ENCODE measurements at regions not wholly inside any gene's neighbourhood (a gene's known extent, or its start where the extent isn't known, plus 50 kb on each side); places are given as distances from the start of the nearest gene placed in this dataset.
A peak's percentile ranks its signal among the peaks of the same experiment; 100 is the strongest.

DNA sequence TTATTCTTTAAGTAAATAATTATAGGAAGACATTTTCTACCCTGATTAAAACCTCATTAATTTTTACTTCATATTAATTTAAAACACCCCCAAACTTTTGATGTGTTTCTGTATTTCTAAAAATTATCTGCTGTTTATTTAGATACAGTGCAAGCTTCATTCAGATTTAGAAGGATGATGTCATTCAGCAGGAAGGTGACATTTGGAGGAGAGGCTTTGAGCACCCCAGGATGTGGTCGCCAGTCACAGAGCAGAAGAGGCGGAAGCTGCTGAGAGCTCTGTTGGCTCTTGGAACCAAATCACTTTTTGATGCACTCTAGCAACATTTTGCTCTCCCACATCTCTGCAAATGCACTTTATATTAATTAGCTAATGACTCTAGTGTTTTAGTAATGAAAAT lies 233.9 kb upstream of the CACNA2D1 start:
- no peak for ATAC-seq (ENCODE audit: low FRiP score in 2 of 2)
- 26 to 52% methylated on average over 2 of the region's 2 CpGs for WGBS, 2 donors

DNA sequence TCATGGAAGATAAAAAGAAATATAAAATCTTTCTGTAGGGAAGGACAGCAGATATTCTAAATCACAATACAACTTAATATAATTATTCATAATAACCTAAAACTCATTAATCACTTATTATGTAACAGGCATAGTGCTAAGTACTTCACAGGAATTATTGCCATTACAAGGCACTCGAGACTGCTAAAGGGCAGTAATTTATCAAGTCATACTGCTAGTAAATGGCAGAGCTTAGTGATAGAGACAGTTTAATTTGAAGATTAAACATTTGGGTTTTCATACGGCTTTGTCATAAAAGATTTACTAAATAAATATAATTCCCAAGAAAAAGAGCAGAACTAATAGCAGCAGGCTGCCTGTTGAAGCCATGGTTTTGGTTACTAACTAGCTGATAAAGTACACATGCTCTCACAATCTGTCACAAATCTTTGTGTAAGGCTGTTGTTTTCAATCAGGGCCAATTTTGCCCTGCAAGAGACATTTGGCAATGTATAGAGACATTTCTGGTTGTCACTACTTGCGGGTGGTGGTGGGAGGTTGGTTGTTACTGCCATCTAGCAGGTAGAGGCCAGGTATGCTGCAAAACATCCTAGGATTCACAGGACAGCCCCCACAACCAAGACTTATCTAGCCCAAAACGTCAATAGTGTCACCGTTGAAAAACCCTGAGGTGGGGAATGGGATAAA lies 233.3 kb upstream of the CACNA2D1 start:
- DNase-seq, result no peak
- no peak for ATAC-seq (ENCODE audit: low FRiP score in 2 of 2)
- peaks cover 0 to 13% (median 4%) of the 10 kb centered on the region in 4 donors for H3K4me1 ChIP-seq
- 58 to 61% methylated on average over 5 of the region's 5 CpGs for WGBS, 2 donors
- H3K36me3 ChIP-seq, result no peaks in the 10 kb centered on the region
- no peaks in the 10 kb centered on the region for H3K27me3 ChIP-seq
- H3K4me3 ChIP-seq, result no peak overlapping the region
- H3K27ac ChIP-seq, result no peak overlapping the region
- H3K9me3 ChIP-seq, result no peaks in the 10 kb centered on the region
- TF ChIP-seq, protein P1, sequence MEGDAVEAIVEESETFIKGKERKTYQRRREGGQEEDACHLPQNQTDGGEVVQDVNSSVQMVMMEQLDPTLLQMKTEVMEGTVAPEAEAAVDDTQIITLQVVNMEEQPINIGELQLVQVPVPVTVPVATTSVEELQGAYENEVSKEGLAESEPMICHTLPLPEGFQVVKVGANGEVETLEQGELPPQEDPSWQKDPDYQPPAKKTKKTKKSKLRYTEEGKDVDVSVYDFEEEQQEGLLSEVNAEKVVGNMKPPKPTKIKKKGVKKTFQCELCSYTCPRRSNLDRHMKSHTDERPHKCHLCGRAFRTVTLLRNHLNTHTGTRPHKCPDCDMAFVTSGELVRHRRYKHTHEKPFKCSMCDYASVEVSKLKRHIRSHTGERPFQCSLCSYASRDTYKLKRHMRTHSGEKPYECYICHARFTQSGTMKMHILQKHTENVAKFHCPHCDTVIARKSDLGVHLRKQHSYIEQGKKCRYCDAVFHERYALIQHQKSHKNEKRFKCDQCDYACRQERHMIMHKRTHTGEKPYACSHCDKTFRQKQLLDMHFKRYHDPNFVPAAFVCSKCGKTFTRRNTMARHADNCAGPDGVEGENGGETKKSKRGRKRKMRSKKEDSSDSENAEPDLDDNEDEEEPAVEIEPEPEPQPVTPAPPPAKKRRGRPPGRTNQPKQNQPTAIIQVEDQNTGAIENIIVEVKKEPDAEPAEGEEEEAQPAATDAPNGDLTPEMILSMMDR (IDR thresholded peaks at IDR 0.05), result no peak
- TF ChIP-seq POLR2A (IDR thresholded peaks at IDR 0.05) (no peak), POLR2AphosphoS5 (IDR thresholded peaks at IDR 0.05) (no peak), EP300 (IDR thresholded peaks at IDR 0.05) (no peak)

More for the DNA sequence above, 233.9 kb upstream of the CACNA2D1 start:
- H3K9me3 ChIP-seq, result no peaks in the 10 kb centered on the region
- no peak overlapping the region for H3K4me3 ChIP-seq
- TF ChIP-seq, protein P1 (IDR thresholded peaks at IDR 0.05), result no peak
- TF ChIP-seq EP300 (IDR thresholded peaks at IDR 0.05) (no peak), POLR2AphosphoS5 (IDR thresholded peaks at IDR 0.05) (no peak), POLR2A (IDR thresholded peaks at IDR 0.05) (no peak)
- no peaks in the 10 kb centered on the region for H3K36me3 ChIP-seq
- peak in 1 of 2 donors; percentile 22 for DNase-seq
- no peak overlapping the region for H3K27ac ChIP-seq
- peaks cover 0 to 13% (median 4%) of the 10 kb centered on the region in 4 donors for H3K4me1 ChIP-seq
- H3K27me3 ChIP-seq, result no peaks in the 10 kb centered on the region

DNA sequence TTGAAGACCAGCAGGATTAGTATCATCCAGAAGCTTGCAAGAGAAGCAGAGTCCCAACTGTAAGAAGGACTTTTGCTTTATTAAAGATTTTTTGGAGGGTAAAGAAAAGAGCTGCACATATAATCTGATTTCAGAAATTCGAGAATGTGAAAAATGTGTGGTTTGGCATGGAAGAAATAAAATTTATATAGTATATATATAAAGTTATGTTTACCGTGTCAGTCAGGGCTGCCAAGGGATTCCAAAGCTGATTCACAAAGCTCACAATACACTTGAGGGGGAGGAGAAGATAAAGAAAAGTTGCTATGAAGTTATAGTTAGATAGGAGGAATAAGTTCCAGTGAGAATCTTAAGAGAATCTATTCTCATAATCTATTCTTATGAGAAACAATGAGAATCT lies 231.8 kb upstream of the CACNA2D1 start:
- no peaks in the 10 kb centered on the region for H3K36me3 ChIP-seq
- H3K9me3 ChIP-seq, result no peaks in the 10 kb centered on the region
- peaks cover 0 to 13% (median 4%) of the 10 kb centered on the region in 4 donors for H3K4me1 ChIP-seq
- ATAC-seq (ENCODE audit: low FRiP score in 2 of 2), result no peak
- 82 to 85% methylated on average over 2 of the region's 2 CpGs for WGBS, 2 donors
- no peak overlapping the region for H3K27ac ChIP-seq
- DNase-seq, result no peak
- TF ChIP-seq POLR2A (IDR thresholded peaks at IDR 0.05), result no peak
- no peak for TF ChIP-seq EP300 (IDR thresholded peaks at IDR 0.05)
- TF ChIP-seq, protein P1 (IDR thresholded peaks at IDR 0.05), result no peak
- no peak for TF ChIP-seq POLR2AphosphoS5 (IDR thresholded peaks at IDR 0.05)
- no peaks in the 10 kb centered on the region for H3K27me3 ChIP-seq
- H3K4me3 ChIP-seq, result no peak overlapping the region

GRCh38 chr7:82674268-82674667 lies 230.7 kb upstream of the CACNA2D1 start:
- DNase-seq, result no peak
- H3K9me3 ChIP-seq, result no peaks in the 10 kb centered on the region
- H3K27me3 ChIP-seq, result no peaks in the 10 kb centered on the region
- TF ChIP-seq, protein P1 (IDR thresholded peaks at IDR 0.05), result no peak
- TF ChIP-seq POLR2A (IDR thresholded peaks at IDR 0.05) (no peak), POLR2AphosphoS5 (IDR thresholded peaks at IDR 0.05) (no peak), EP300 (IDR thresholded peaks at IDR 0.05) (no peak)
- no peaks in the 10 kb centered on the region for H3K36me3 ChIP-seq
- peaks cover 0 to 13% (median 4%) of the 10 kb centered on the region in 4 donors for H3K4me1 ChIP-seq
- WGBS, 2 donors, result 31 to 42% methylated on average over 1 of the region's 1 CpG
- no peak overlapping the region for H3K4me3 ChIP-seq
- no peak for ATAC-seq (ENCODE audit: low FRiP score in 2 of 2)
- no peak overlapping the region for H3K27ac ChIP-seq

DNA sequence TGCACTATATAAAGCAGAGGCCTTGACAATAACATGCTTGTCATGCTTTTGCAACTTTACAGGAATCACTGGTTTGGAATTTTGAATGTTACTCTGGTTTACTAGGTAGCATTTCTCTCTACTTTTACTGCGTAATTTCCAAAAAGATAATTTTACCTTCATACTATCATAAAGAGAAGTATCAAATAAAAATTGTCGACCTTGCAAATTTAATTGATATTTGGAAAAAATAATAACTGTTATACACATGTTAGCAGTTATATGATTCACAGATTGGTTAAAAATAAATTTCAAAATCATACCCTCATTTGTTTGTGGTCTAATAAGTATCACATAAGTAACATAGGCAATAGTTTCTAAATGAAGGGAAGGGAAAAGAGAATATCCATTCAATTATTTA lies 228.5 kb upstream of the CACNA2D1 start:
- Histone ChIP-seq H3K9me3 (no peaks in the 10 kb centered on the region), H3K4me1 (no peaks in the 10 kb centered on the region), H3K27ac (no peak overlapping the region), H3K27me3 (no peaks in the 10 kb centered on the region), H3K4me3 (no peak overlapping the region), H3K36me3 (no peaks in the 10 kb centered on the region)
- WGBS, 2 donors, result 90 to 95% methylated on average over 2 of the region's 2 CpGs
- TF ChIP-seq, protein P1 (IDR thresholded peaks at IDR 0.05), result no peak
- TF ChIP-seq POLR2A (IDR thresholded peaks at IDR 0.05), result no peak
- TF ChIP-seq EP300 (IDR thresholded peaks at IDR 0.05), result no peak
- TF ChIP-seq POLR2AphosphoS5 (IDR thresholded peaks at IDR 0.05), result no peak
- DNase-seq (no peak), ATAC-seq (ENCODE audit: low FRiP score in 2 of 2) (no peak)

All from upper lobe of left lung (tissue), 6 donors.